DND-41 (cell line): ENCODE measurements at regions not wholly inside any gene's neighbourhood (a gene's known extent, or its start where the extent isn't known, plus 50 kb on each side); places are given as distances from the start of the nearest gene placed in this dataset.

Experiments
- EZH2 ChIP-seq: IDR thresholded peaks from 3 replicates; pipeline ENCODE4 v1.6.1; 2012; ENCODE audit warnings: borderline replicate concordance, low read depth, mild to moderate bottlenecking, moderate library complexity, low read length, inconsistent platforms; ENCODE audit not compliant: severe bottlenecking
- TF ChIP-seq, protein P1 (sequence below): IDR thresholded peaks from 2 replicates; pipeline ENCODE4 v1.5.1; 2012; ENCODE audit warnings: borderline replicate concordance, low read length, moderate library complexity, mild to moderate bottlenecking; ENCODE audit not compliant: poor library complexity, severe bottlenecking; ENCODE audit errors: extremely low read depth

GRCh38 chr17:11074451-11074850 lies 166.6 kb upstream of the SHISA6 start:
- TF ChIP-seq, protein P1, sequence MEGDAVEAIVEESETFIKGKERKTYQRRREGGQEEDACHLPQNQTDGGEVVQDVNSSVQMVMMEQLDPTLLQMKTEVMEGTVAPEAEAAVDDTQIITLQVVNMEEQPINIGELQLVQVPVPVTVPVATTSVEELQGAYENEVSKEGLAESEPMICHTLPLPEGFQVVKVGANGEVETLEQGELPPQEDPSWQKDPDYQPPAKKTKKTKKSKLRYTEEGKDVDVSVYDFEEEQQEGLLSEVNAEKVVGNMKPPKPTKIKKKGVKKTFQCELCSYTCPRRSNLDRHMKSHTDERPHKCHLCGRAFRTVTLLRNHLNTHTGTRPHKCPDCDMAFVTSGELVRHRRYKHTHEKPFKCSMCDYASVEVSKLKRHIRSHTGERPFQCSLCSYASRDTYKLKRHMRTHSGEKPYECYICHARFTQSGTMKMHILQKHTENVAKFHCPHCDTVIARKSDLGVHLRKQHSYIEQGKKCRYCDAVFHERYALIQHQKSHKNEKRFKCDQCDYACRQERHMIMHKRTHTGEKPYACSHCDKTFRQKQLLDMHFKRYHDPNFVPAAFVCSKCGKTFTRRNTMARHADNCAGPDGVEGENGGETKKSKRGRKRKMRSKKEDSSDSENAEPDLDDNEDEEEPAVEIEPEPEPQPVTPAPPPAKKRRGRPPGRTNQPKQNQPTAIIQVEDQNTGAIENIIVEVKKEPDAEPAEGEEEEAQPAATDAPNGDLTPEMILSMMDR = no peak
- no peak for TF ChIP-seq EZH2
